Vagina (tissue), 2 donors: ENCODE measurements at regions not wholly inside any gene's neighbourhood (a gene's known extent, or its start where the extent isn't known, plus 50 kb on each side); places are given as distances from the start of the nearest gene placed in this dataset.

ENCODE experiments used
- CTCF ChIP-seq, 3 experiments: fragments of 450-650 bp in 2 of 3; fragments of 200-600 bp in 1 of 3; sonication (generic) in 1 of 3; IDR thresholded peaks; one replicate each; pipeline ENCODE4 v1.5.1; 2017 to 2019; ENCODE audit warnings: antibody characterized with exemption in 3 of 3, mild to moderate bottlenecking in 2 of 3, moderate library complexity in 2 of 3
- POLR2A ChIP-seq, 2 donors: fragments of 450-650 bp; IDR thresholded peaks; one replicate each; pipeline ENCODE4 v1.6.1; 2017; ENCODE audit warnings: antibody characterized with exemption in 2 of 2, mild to moderate bottlenecking in 2 of 2, moderate library complexity in 2 of 2

- no peak for TF ChIP-seq POLR2A (IDR thresholded peaks at IDR 0.05)
- no peak for TF ChIP-seq CTCF (IDR thresholded peaks at IDR 0.05)
These were observed 211.6 kb upstream of the NECTIN3 start for GRCh38 chr3:110859993-110860392.
